GM10266 (cell line): ENCODE measurements at regions not wholly inside any gene's neighbourhood (a gene's known extent, or its start where the extent isn't known, plus 50 kb on each side); places are given as distances from the start of the nearest gene placed in this dataset.

Experiments used
- DNase-seq: peaks from one replicate; pipeline ENCODE4 v3.0.0; 2012; ENCODE audit errors: extremely low spot score
- CTCF ChIP-seq: IDR thresholded peaks from 2 replicates; pipeline ENCODE4 v1.5.1; 2012; ENCODE audit warnings: mild to moderate bottlenecking, low read depth; ENCODE audit not compliant: control insufficient read depth, insufficient read depth; ENCODE audit errors: missing control alignments

- TF ChIP-seq CTCF: no peak
- no peak for DNase-seq
Measured at GRCh38 chr18:78643981-78644380, 335.6 kb upstream of the SALL3 start.

- TF ChIP-seq CTCF: no peak
- DNase-seq: no peak
Measured at GRCh38 chr18:78645216-78645615, 334.4 kb upstream of the SALL3 start.

- TF ChIP-seq CTCF: no peak
- DNase-seq: no peak
Measured at GRCh38 chr18:78647018-78647417, 332.6 kb upstream of the SALL3 start.

- TF ChIP-seq CTCF: no peak
- no peak for DNase-seq
Measured at GRCh38 chr18:78649421-78649820, 330.2 kb upstream of the SALL3 start.

GRCh38 chr18:78650926-78651325, 328.7 kb upstream of the SALL3 start:
- TF ChIP-seq CTCF: no peak
- DNase-seq: no peak

- DNase-seq: no peak
- TF ChIP-seq CTCF: no peak
Measured at GRCh38 chr18:78652001-78652545, 327.5 kb upstream of the SALL3 start.

GRCh38 chr18:78655921-78656320, 323.7 kb upstream of the SALL3 start:
- no peak for DNase-seq
- TF ChIP-seq CTCF: no peak
